ENCODE measurements at regions not wholly inside any gene's neighbourhood (a gene's known extent, or its start where the extent isn't known, plus 50 kb on each side); places are given as distances from the start of the nearest gene placed in this dataset.

- Mint-ChIP-seq H3K36me3 (ENCODE audit: insufficient read depth) (no peaks in the 10 kb centered on the region), H3K27me3 (no peaks in the 10 kb centered on the region), H3K4me3 (ENCODE audit: low read depth) (no peak overlapping the region), H3K9me3 (ENCODE audit: low read depth) (no peaks in the 10 kb centered on the region), H3K4me1 (ENCODE audit: low read depth) (peaks cover 8% of the 10 kb centered on the region), H3K27ac (no peak overlapping the region)
- no peak for TF ChIP-seq CTCF (IDR thresholded peaks at IDR 0.05; ENCODE audit: unreplicated experiment)
- DNase-seq (ENCODE audit: low spot score, unreplicated experiment): no peak
Measured at GRCh38 chr12:73951956-73952703, 585.5 kb upstream of the ATXN7L3B start.

GRCh38 chr12:73964641-73965040, 573.0 kb upstream of the ATXN7L3B start:
- Mint-ChIP-seq H3K27me3 (no peaks in the 10 kb centered on the region), H3K4me1 (ENCODE audit: low read depth) (no peaks in the 10 kb centered on the region), H3K9me3 (ENCODE audit: low read depth) (no peaks in the 10 kb centered on the region), H3K36me3 (ENCODE audit: insufficient read depth) (no peaks in the 10 kb centered on the region), H3K27ac (no peak overlapping the region), H3K4me3 (ENCODE audit: low read depth) (no peak overlapping the region)
- no peak for DNase-seq (ENCODE audit: low spot score, unreplicated experiment)
- TF ChIP-seq CTCF (IDR thresholded peaks at IDR 0.05; ENCODE audit: unreplicated experiment): no peak

- Mint-ChIP-seq H3K27me3 (no peaks in the 10 kb centered on the region), H3K36me3 (ENCODE audit: insufficient read depth) (no peaks in the 10 kb centered on the region), H3K27ac (no peak overlapping the region), H3K9me3 (ENCODE audit: low read depth) (peaks cover 13% of the 10 kb centered on the region), H3K4me1 (ENCODE audit: low read depth) (no peaks in the 10 kb centered on the region), H3K4me3 (ENCODE audit: low read depth) (no peak overlapping the region)
- DNase-seq (ENCODE audit: low spot score, unreplicated experiment): no peak
- TF ChIP-seq CTCF (IDR thresholded peaks at IDR 0.05; ENCODE audit: unreplicated experiment): no peak
Measured at GRCh38 chr12:73973486-73973885, 564.1 kb upstream of the ATXN7L3B start.

GRCh38 chr12:73984552-73984951, 553.1 kb upstream of the ATXN7L3B start:
- peaks cover 2% of the 10 kb centered on the region for H3K4me1 Mint-ChIP-seq (ENCODE audit: low read depth)
- no peak for DNase-seq (ENCODE audit: low spot score, unreplicated experiment)
- H3K36me3 Mint-ChIP-seq (ENCODE audit: insufficient read depth): peaks cover 1% of the 10 kb centered on the region
- peaks cover 3% of the 10 kb centered on the region for H3K9me3 Mint-ChIP-seq (ENCODE audit: low read depth)
- no peak overlapping the region for H3K4me3 Mint-ChIP-seq (ENCODE audit: low read depth)
- TF ChIP-seq CTCF (IDR thresholded peaks at IDR 0.05; ENCODE audit: unreplicated experiment): no peak
- no peaks in the 10 kb centered on the region for H3K27me3 Mint-ChIP-seq
- H3K27ac Mint-ChIP-seq: no peak overlapping the region

GRCh38 chr12:73991138-73991537, 546.5 kb upstream of the ATXN7L3B start:
- DNase-seq (ENCODE audit: low spot score, unreplicated experiment): no peak
- no peak overlapping the region for H3K4me3 Mint-ChIP-seq (ENCODE audit: low read depth)
- no peaks in the 10 kb centered on the region for H3K4me1 Mint-ChIP-seq (ENCODE audit: low read depth)
- no peak overlapping the region for H3K27ac Mint-ChIP-seq
- H3K36me3 Mint-ChIP-seq (ENCODE audit: insufficient read depth): no peaks in the 10 kb centered on the region
- no peaks in the 10 kb centered on the region for H3K27me3 Mint-ChIP-seq
- no peak for TF ChIP-seq CTCF (IDR thresholded peaks at IDR 0.05; ENCODE audit: unreplicated experiment)
- no peaks in the 10 kb centered on the region for H3K9me3 Mint-ChIP-seq (ENCODE audit: low read depth)

Data from progenitor cell of endocrine pancreas (in vitro differentiated cells).